ENCODE measurements at regions not wholly inside any gene's neighbourhood (a gene's known extent, or its start where the extent isn't known, plus 50 kb on each side); places are given as distances from the start of the nearest gene placed in this dataset.

DNA sequence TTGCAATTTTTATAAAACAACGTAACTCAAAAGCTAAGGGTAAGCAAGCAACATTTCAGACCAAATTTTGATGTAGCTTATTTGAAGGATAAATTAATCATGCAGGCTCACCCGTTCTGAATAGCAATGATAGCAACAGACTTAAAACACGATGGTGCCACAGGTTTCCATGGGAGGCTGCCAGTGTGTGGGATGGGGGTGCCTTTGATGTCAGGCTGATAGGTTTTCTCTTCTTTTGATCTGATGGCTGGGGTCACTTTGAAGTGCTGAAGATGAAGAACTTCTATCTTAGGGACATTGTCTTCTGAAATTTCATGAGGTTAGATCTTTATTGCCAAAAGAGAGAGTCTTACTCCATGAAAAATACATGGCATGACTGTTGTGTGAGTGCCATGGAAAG is 206.8 kb downstream of the LPIN1 start:
- DNase-seq (ENCODE audit: low read depth, low spot score): no peak

DNA sequence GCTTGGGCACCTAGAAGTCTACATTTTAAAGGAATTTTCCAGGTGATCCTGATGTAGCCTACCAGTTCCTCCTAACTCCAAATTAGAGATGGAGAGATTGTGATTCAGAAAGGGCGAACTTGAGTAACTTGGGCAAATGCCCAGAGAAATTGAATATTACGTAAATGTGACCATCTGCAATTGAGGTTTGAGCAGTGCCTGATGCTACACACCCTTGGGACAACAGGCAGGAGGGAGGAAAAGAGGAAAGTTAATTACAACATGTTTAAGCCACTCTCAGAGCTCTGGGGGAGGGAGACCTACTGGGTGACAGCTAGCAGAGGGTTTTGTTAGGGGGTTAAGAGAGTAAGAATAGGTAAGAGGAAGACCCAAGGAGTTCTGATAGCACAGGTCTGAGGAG is 208.9 kb downstream of the LPIN1 start:
- no peak for DNase-seq (ENCODE audit: low read depth, low spot score)

DNA sequence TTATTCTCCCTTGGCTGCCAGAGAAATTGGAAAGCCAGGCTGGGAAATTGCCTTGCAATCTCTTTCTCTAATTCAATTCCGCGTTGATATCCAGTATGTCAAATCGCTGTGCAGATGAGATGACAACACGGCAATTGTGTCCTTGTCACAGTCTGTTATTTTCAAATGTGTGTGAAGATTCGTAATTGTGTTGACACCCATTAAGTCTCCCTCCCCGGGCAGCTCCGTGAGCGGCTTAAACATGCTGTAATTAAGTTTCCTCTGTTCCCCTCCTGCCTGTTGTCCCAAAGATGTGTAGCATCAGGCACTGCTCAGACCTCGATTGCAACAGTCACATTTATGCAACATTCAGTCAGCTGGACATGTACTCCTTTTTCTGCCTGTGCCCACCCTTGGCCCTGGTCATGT is 209.5 kb downstream of the LPIN1 start:
- no peak for DNase-seq (ENCODE audit: low read depth, low spot score)

DNA sequence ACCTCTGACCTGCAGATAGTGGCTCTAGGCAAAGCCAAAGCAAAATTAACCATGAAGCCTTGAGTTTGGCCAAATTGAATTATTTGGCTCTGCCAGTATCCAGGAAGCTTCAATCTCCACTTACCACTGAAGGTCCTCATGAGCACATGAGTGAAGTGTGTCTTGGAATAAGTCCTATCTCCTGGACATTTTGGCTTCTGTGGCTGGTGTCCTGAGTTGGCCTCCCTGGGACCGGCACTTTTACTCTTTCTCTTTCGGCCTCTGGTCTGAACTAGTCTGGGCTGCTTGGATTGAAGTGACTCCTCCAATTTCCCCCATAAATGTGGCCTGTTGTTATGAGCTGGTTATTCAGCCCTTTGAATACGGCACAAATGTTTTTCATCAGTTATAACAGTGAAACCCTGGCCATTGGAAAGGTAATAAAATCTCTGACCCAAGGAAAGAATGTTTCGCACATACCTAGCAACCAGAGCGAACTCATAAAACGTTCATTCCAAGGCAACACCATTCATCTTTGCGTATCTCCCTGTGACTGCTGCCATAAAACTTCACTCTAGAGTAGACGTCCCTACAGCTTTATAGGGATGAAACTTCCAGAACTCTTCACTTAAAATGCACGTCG is 216.4 kb downstream of the LPIN1 start:
- no peak for DNase-seq (ENCODE audit: low read depth, low spot score)

DNA sequence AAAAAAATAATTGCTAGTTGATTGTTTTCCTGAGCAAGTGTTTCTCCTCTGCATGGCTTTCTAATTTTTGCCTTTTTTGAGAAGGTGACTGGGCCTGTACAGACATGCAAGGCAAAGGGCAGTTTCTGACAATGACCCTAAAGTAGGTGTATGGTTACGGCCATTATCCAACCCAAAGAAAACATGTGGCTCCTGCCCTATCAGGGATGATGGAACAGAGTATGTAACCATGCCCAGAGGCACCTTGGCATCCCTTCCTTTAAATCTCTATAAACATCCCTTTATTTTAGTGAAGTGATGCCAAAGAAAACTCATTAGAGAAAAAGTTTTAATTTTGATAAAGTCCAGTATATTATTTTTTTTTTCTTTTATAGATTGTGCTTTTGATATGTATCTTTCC is 217.5 kb downstream of the LPIN1 start:
- DNase-seq (ENCODE audit: low read depth, low spot score): no peak

DNA sequence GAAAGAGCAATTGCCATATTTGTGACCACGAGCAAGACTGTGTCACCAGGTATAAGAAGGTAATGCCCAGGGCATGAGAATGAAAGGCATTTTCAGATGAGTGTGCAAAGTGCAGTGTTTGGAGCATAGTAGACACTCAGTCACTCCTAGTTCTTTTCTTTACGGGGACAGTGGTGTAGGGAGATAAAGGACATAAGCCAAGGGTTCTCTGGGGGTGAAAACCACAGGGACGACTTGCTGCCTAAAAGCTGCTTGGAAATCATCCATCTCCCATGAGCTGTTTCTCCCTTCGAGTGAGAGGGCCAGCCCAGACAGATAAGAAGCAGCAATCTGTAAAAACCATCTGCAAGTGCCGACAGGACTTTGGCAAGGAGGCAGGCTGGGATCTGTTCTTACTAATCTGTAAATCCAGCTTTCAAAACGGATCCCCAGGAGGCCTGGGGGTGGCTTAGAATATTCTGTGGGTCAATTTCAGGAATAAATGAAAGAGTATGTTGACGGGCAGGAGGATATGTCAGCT is 221.6 kb downstream of the LPIN1 start:
- DNase-seq (ENCODE audit: low read depth, low spot score): no peak

DNA sequence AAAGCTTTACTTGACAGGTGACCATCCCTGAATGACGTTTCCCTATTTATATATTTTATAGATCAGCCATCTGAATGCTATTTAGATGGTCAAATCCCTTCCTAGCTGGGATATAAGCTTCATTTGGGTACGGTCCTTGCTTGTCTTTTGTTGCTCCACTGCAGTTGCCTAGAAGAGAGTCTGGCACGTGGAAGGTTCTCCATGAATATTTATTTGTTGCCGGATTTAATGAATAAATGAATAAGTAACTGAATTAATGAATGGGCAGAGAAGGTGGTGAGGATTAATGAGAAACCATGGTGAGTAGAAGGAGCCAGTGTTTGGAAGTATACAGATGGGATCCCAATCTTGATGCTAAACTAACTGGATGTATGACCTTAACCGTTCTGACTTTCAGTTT is 222.1 kb downstream of the LPIN1 start:
- DNase-seq (ENCODE audit: low read depth, low spot score): no peak

DNA sequence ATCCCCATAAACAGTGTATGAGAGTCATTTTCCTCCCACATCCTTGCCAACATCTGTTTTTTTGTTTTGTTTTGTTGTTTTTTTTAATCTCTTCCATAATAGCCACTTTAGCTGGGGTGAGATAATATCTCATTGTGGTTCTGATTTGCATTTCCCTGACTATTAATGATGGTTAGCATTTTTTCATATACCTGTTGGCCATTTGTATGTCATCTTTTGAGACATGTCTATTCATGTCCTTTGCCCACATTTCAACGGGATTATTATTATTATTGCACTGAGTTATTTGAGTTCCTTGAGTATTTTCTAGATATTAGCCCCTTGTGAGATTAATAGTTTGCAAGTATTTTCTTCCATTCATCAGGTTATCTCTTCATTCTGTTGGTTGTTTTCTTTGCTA is 223.3 kb downstream of the LPIN1 start:
- DNase-seq (ENCODE audit: low read depth, low spot score): no peak

DNA sequence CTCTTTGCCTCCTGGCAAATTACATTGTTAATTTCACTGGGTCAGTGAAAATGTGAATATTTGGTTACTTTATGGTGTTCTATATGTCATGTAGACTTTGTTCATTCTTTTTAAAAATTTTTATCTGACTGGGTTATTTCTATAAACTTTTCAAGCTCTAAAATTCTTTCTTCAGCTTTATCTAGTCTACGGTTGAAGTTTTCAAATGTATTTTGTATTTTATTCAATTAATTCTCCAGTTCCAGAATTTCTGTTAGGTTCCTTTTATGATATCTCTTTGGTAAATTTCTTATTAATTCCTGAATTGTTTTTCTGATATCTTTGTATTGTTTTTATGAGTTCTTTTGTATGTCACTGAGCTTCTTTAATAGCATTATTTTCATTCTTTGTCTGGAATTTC is 228.1 kb downstream of the LPIN1 start:
- no peak for DNase-seq (ENCODE audit: low read depth, low spot score)

DNA sequence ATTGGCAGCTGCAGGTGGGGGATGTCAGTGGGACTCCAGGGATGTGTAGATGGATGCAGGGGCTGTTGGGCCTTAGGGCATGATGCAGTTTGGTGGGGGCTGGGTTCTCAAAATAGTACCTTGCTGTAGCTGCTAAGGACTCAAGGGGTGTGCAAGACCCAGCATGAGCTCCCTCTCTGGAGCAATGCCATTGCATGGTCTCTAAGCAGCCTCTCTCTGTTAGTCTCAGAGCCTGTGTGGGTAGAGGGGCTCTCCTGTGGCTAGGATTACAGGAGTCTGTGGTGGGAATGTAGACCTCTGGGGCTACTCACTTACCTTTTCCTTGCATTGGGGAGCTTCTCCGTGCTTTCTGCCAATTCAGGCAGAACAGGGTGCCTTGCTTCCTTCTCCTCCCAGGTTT is 228.9 kb downstream of the LPIN1 start:
- no peak for DNase-seq (ENCODE audit: low read depth, low spot score)

DNA sequence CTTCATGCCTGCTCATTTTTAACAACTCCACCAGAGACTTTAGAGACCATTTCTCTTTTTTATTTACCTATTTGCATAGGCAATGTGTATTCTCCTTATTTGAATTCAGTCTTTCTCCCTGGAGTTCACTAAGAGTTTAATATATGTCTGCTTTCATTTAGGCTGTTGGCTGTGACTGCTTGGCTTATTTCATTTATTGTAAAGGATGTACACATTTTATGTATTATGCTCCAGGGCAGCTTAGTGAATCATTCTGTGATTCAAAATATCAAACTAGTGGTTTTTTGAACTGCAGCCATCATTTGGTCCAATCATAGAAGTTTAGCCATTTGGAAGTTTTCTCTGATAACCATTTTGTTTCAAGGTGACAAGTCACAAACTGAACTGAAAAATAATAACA is 229.6 kb downstream of the LPIN1 start:
- no peak for DNase-seq (ENCODE audit: low read depth, low spot score)

DNA sequence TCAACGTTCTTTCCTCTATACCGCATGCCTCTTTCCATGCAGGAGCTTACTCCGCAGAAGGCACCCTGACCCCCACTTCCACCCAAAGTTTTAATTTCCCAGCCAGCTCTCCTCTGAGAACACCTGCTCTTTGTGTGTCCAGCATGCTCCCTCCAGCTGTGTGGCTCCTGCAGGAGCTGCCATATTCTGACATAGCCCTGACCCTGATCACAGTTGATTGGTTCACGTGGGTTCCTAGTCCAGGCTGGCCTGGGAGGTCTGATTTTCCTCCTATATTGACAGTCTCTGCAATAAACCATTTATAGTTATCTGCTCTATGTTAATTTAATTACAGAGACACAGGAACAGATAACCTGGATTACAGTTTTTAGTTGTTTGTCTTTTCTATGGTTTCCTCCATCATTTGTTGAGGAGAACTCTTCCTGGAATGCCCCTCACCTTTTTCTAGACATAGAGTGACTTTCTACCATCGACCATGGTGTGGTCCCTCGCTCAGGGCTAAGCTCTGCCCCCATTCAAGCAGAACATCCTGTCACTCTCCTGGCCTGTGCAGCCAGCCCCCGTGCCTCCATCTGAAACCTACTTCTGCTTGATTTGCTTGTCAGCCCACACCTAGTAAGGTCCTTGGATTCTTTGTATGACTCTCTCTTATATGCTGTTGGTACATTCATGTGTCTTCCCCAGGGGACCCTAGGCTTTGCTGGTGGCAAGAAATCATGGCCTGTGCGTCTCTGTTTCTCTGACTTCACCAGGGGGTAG is 231.5 kb downstream of the LPIN1 start:
- DNase-seq (ENCODE audit: low read depth, low spot score): no peak

DNA sequence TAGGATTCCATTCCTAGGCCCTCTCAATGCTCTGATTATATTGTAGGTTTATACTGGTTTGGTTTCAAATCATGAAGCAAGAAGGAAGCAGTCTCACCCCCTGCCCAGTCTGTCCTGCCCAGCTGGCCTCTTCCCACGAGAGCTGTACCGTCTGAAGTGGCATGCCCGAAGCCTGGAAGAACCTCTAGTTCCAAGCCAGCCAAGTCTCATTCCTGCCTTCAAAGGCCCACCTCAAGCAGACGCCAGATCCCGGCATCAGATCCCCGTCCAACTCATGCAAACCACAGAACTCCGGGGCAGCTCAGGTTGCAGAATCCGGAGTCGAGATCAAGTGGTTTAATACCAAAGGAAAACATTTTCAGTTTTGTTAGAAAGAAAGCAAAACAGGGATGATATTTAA is 234.4 kb downstream of the LPIN1 start:
- no peak for DNase-seq (ENCODE audit: low read depth, low spot score)

DNA sequence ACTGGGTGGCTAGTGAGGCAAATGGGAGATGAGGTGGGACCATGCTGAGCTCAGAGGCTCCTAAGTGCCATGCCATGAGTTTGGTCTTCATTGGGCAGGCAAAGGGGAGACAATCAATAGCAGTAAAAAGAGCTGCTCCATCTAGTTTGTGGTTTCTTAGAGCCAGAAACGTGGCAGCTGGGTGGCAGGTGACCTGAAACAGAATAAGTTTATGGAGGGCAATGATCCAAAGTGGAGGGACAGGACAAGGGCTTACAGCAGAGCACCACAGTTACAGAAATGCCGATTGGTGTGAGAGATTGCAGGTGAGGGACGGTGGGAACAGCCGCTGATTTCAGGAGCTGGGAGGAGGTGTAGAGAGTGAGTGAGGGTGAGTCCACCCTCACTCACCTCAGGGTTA is 237.0 kb downstream of the LPIN1 start:
- no peak for DNase-seq (ENCODE audit: low read depth, low spot score)

DNA sequence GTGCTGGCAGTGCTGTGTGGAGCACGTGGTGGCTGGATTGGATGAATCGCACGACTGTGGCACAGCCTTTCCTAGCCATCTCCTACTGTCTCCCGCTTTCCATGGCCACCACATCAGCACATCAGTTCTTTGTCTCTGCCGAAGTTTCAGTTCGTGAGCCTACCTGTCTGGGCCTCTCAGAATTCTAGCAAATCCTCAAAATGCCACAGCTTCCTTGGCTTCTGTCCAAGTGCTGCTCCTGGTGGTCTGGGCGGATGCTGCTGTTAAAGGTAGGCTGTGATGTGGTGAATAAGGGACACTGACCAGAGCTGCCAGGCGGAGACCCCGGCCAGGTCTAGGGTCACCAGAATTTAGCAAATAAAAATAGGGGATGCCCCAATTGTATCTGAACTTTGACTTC is 237.4 kb downstream of the LPIN1 start:
- no peak for DNase-seq (ENCODE audit: low read depth, low spot score)

DNA sequence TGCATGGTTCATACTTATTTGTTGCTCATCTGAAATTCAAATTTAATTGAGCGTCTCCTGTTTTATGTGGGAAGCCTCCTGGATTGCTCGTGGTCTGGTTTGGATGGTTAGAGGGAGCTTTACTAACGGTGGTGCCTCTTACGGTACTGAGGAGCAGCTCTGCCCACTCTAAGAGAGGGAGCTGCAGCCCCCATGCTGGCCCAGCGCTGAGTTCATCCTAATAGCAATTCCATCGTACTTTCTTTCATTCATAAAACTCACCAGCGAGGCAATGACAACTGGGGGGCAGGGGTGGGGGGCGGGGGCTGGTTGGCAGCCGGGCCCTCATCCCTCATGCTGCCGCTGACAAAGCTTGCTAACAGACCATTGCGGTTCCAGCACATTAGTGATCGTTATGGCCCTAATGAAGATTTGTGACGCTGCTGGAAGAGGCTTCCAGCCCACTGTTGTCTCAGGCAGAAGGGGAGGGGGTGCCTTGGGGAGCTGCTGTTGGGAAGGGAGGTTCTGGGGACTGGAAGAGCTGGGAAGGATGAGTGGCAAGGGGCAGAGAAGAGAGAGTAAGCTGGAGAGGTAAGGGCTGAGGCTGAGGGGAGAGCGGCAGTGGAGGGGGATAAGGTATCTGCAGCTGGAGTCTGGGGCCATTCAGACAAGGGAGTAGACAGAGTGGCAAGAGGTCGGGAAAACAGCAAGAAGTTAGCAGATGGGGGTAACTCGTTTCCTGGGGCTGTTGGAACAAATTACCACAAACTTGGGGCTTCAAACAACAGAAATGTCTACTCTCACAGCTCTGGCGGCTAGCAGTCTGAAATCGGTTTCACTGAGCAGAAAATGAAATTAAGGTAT is 238.1 kb downstream of the LPIN1 start:
- DNase-seq (ENCODE audit: low read depth, low spot score): no peak

DNA sequence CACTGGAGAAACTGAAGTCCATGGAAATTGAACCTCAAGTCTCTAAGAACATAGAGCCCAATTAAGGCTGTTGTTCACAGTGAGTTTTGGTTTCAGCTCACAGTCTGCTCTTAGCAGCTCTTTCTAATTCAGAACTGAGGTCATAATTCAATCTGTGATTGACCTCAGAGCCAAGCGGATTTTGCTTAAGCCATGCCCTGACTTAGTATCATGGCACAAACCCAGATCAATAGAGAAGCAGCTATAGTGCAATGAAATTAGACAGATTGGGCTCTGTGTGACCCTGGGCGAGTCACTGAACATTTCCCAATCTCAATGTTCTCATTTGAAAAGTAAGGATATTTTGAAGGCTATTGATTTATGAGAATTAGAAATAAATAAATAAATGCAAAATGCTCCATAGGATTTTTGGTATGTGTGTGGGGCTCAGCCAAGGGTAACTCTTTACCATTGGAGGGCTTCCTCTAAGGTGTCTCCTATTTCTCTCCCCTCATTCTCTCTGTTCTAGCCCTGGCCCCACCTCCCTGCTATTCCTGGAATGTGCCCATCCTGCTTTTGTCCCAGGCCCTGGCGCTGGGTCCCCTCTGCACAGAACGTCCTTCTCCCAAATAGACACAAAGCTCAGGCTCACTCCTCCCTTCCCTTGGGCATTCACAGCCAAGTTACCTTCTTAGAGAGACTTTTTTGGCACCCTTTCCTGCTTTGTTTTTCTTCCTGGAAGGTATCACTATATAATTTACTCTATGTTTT is 239.6 kb downstream of the LPIN1 start:
- DNase-seq (ENCODE audit: low read depth, low spot score): no peak

DNA sequence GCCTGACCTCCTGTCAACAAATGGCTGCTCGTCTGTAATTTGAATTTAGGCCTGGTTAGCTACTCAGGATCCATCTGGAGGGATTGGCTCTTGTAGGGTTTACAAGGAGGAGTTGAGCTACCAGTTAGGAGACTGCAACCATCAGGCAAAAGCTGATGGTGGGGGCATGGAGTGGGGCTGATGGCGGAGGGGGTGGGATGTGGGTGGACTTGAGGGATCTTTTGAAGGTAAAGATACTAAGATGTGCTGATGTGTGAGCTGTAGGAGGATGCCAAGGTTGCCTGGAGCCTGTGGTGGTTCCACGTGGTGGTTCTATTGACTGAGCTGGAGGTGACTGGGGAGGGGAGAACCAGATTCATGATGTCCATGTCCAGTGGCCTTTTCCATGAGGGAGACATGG is 240.7 kb downstream of the LPIN1 start:
- DNase-seq (ENCODE audit: low read depth, low spot score): no peak

DNA sequence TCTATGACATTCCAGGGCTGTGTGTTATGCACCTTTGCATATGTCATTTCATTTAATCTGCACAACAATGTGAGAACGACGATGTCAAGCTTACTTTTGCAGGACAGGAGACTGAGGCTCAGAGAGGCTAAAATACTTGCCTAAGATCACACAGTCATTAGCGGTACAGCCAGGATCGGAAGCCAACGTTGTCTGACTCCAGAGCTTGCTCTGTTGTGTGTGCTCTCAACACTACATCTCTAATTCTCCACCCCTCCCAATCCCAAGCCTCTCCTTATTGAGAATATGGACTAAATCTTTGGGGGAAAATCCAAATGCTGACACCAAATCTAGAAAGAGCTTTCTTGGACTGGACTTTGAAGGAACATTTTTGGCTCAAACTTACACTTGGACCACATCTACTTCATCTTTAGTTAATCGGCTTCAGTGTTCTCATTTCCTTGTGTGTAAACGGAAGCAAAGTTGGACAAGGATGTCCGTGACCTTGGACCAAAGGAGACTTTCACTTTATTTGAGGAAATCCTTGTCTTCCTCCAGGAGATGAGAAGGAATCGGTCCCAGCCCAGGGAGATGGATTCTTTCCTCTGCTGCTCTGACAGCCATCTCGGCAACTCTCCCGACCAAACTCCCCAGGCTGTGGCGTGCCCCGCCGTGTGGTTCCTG is 242.4 kb downstream of the LPIN1 start:
- DNase-seq (ENCODE audit: low read depth, low spot score): no peak

DNA sequence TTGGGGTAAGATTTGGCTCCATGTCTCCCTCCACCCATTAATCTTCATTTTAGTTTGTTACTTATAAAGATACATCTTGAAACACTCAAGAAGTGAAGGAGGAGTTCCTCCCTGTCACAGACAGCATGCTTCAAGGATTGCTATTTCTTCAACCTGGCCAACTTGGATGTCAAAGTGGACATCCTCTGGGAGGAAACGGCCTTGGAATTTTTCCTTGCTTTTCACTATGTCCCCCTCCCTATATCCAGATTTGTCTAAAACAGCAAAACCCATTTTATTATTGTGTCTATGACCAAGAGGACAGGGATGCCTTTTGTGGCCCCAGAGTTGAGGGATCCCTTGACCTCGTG is 242.9 kb downstream of the LPIN1 start:
- DNase-seq (ENCODE audit: low read depth, low spot score): no peak

DNA sequence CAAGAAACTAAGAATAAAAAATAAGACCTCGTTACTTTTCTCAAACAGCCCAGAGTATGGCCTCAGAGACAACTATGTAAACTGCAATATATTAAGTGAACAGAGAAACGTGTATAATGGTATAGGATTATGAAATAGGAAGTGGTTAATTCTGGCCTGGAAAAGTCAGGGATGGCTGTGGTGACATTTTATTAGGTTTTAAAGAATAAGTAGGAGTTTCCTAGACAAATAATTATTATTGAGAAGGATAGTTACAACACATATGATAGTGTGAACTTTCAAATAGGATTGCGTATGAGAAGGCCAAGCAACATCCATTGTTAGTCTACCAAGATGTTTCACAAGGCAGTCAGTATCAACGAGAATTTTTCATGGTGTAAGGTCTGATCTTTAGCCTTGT is 244.1 kb downstream of the LPIN1 start:
- no peak for DNase-seq (ENCODE audit: low read depth, low spot score)
